Endothelial cell (in vitro differentiated cells): ENCODE measurements at regions not wholly inside any gene's neighbourhood (a gene's known extent, or its start where the extent isn't known, plus 50 kb on each side); places are given as distances from the start of the nearest gene placed in this dataset.

Experiments
- DNase-seq: peaks from one replicate; pipeline ENCODE4 v3.0.0; 2021; ENCODE audit warnings: low spot score
- H3K27ac Mint-ChIP-seq: one replicate; pipeline ENCODE4 v1.8.0; 2021; ENCODE audit warnings: mixed read lengths, inconsistent platforms; ENCODE audit not compliant: unreplicated experiment
- H3K27me3 Mint-ChIP-seq: one replicate; pipeline ENCODE4 v1.8.0; 2021; ENCODE audit warnings: mild to moderate bottlenecking, moderate library complexity, mixed read lengths, inconsistent platforms; ENCODE audit not compliant: unreplicated experiment
- H3K36me3 Mint-ChIP-seq: one replicate; pipeline ENCODE4 v1.8.0; 2021; ENCODE audit warnings: mild to moderate bottlenecking, low read depth, mixed read lengths, inconsistent platforms; ENCODE audit not compliant: unreplicated experiment
- H3K4me1 Mint-ChIP-seq: one replicate; pipeline ENCODE4 v1.8.0; 2021; ENCODE audit warnings: mild to moderate bottlenecking, mixed read lengths, inconsistent platforms; ENCODE audit not compliant: unreplicated experiment
- H3K4me3 Mint-ChIP-seq: one replicate; pipeline ENCODE4 v1.8.0; 2021; ENCODE audit warnings: mild to moderate bottlenecking, mixed read lengths, inconsistent platforms; ENCODE audit not compliant: unreplicated experiment
- H3K9me3 Mint-ChIP-seq: one replicate; pipeline ENCODE4 v1.8.0; 2021; ENCODE audit warnings: mixed read lengths, inconsistent platforms; ENCODE audit not compliant: unreplicated experiment
- CTCF ChIP-seq: fragments of 200-600 bp; sonication (generic); IDR thresholded peaks from one replicate; pipeline ENCODE4 v1.5.0; 2021; ENCODE audit warnings: antibody characterized with exemption; ENCODE audit not compliant: unreplicated experiment

GRCh38 chr20:39909447-39909846 is 779.6 kb downstream of the MAFB start:
- no peaks in the 10 kb centered on the region for H3K36me3 Mint-ChIP-seq
- peaks cover 10% of the 10 kb centered on the region for H3K4me1 Mint-ChIP-seq
- no peak for DNase-seq
- no peaks in the 10 kb centered on the region for H3K9me3 Mint-ChIP-seq
- peaks cover 1% of the 10 kb centered on the region for H3K27me3 Mint-ChIP-seq
- H3K4me3 Mint-ChIP-seq: no peak overlapping the region
- TF ChIP-seq CTCF: no peak
- H3K27ac Mint-ChIP-seq: no peak overlapping the region

GRCh38 chr20:39904476-39905112 is 784.4 kb downstream of the MAFB start:
- Mint-ChIP-seq H3K27ac (no peak overlapping the region), H3K4me3 (no peak overlapping the region), H3K4me1 (peaks cover 5% of the 10 kb centered on the region), H3K9me3 (no peaks in the 10 kb centered on the region), H3K27me3 (peaks cover 1% of the 10 kb centered on the region), H3K36me3 (no peaks in the 10 kb centered on the region)
- DNase-seq: no peak
- no peak for TF ChIP-seq CTCF

- H3K27ac Mint-ChIP-seq: no peak overlapping the region
- H3K36me3 Mint-ChIP-seq: no peaks in the 10 kb centered on the region
- TF ChIP-seq CTCF: no peak
Observed at GRCh38 chr20:39903806-39904465, 785.1 kb downstream of the MAFB start.

GRCh38 chr20:39899881-39900280 is 789.2 kb downstream of the MAFB start:
- no peak for TF ChIP-seq CTCF
- no peaks in the 10 kb centered on the region for H3K36me3 Mint-ChIP-seq
- H3K27ac Mint-ChIP-seq: no peak overlapping the region
- DNase-seq: no peak
- H3K9me3 Mint-ChIP-seq: no peaks in the 10 kb centered on the region
- no peak overlapping the region for H3K4me3 Mint-ChIP-seq
- no peaks in the 10 kb centered on the region for H3K27me3 Mint-ChIP-seq
- H3K4me1 Mint-ChIP-seq: no peaks in the 10 kb centered on the region

More at GRCh38 chr20:39903806-39904465, 785.1 kb downstream of the MAFB start:
- DNase-seq: no peak
- H3K4me1 Mint-ChIP-seq: no peaks in the 10 kb centered on the region
- no peaks in the 10 kb centered on the region for H3K9me3 Mint-ChIP-seq
- no peak overlapping the region for H3K4me3 Mint-ChIP-seq
- H3K27me3 Mint-ChIP-seq: peaks cover 1% of the 10 kb centered on the region

- H3K27ac Mint-ChIP-seq: no peak overlapping the region
- H3K4me3 Mint-ChIP-seq: no peak overlapping the region
- no peak for DNase-seq
- no peaks in the 10 kb centered on the region for H3K27me3 Mint-ChIP-seq
- no peaks in the 10 kb centered on the region for H3K9me3 Mint-ChIP-seq
- H3K4me1 Mint-ChIP-seq: no peaks in the 10 kb centered on the region
- TF ChIP-seq CTCF: no peak
- no peaks in the 10 kb centered on the region for H3K36me3 Mint-ChIP-seq
Observed at GRCh38 chr20:39898467-39898852, 790.6 kb downstream of the MAFB start.
